ENCODE measurements at regions not wholly inside any gene's neighbourhood (a gene's known extent, or its start where the extent isn't known, plus 50 kb on each side); places are given as distances from the start of the nearest gene placed in this dataset.

- TF ChIP-seq CTCF (conservative IDR thresholded peaks at IDR 0.05; ENCODE audit: low read length), result no peak
- no peak for TF ChIP-seq EZH2phosphoT487 (IDR thresholded peaks at IDR 0.05; ENCODE audit: borderline replicate concordance, low read depth, low read length)
- intact Hi-C loops (cut with micrococcal nuclease; ENCODE audit: unreplicated experiment), result no loop called here
- Histone ChIP-seq H3K9me2 (ENCODE audit: insufficient read depth, low read length) (no peaks in the 10 kb centered on the region), H3K4me2 (ENCODE audit: low read length) (no peak overlapping the region), H2AFZ (ENCODE audit: low read length) (no peak overlapping the region), H3K4me3 (ENCODE audit: low read depth, low read length, poor library complexity, severe bottlenecking) (no peak overlapping the region), H3K4me1 (ENCODE audit: insufficient read depth, low read length, poor library complexity, severe bottlenecking) (no peaks in the 10 kb centered on the region), H4K20me1 (ENCODE audit: insufficient read depth, low read length) (no peaks in the 10 kb centered on the region), H3K27ac (ENCODE audit: low read depth, low read length, poor library complexity, severe bottlenecking) (no peak overlapping the region), H3K9me3 (ENCODE audit: low read length) (no peaks in the 10 kb centered on the region), H3K36me3 (ENCODE audit: insufficient read depth, low read length) (no peaks in the 10 kb centered on the region), H3K79me2 (ENCODE audit: insufficient read depth, low read depth, low read length) (no peaks in the 10 kb centered on the region)
- no peak for DNase-seq (ENCODE audit: low spot score)
- CTCF ChIA-PET (ENCODE audit: unreplicated experiment), result no interaction called here
- no TSS peak for BruUV-seq (replicated peaks)
- POLR2A ChIA-PET, result no interaction called here
These were observed 580.0 kb upstream of the ARRDC3 start for GRCh38 chr5:91963166-91963565.

- H3K79me2 ChIP-seq (ENCODE audit: insufficient read depth, low read depth, low read length), result no peaks in the 10 kb centered on the region
- H3K36me3 ChIP-seq (ENCODE audit: insufficient read depth, low read length), result no peaks in the 10 kb centered on the region
- CTCF ChIA-PET (ENCODE audit: unreplicated experiment), result no interaction called here
- no peak overlapping the region for H3K4me3 ChIP-seq (ENCODE audit: low read depth, low read length, poor library complexity, severe bottlenecking)
- no peaks in the 10 kb centered on the region for H3K9me2 ChIP-seq (ENCODE audit: insufficient read depth, low read length)
- no peak for DNase-seq (ENCODE audit: low spot score)
- H3K27ac ChIP-seq (ENCODE audit: low read depth, low read length, poor library complexity, severe bottlenecking), result no peak overlapping the region
- BruUV-seq (replicated peaks), result no TSS peak
- no peaks in the 10 kb centered on the region for H4K20me1 ChIP-seq (ENCODE audit: insufficient read depth, low read length)
- TF ChIP-seq CTCF (conservative IDR thresholded peaks at IDR 0.05; ENCODE audit: low read length) (no peak), EZH2phosphoT487 (IDR thresholded peaks at IDR 0.05; ENCODE audit: borderline replicate concordance, low read depth, low read length) (no peak)
- H3K4me1 ChIP-seq (ENCODE audit: insufficient read depth, low read length, poor library complexity, severe bottlenecking), result no peaks in the 10 kb centered on the region
- intact Hi-C loops (cut with micrococcal nuclease; ENCODE audit: unreplicated experiment), result no loop called here
- no peak overlapping the region for H3K4me2 ChIP-seq (ENCODE audit: low read length)
- no peaks in the 10 kb centered on the region for H3K9me3 ChIP-seq (ENCODE audit: low read length)
- no peak overlapping the region for H2AFZ ChIP-seq (ENCODE audit: low read length)
- POLR2A ChIA-PET, result no interaction called here
These were observed 574.5 kb upstream of the ARRDC3 start for GRCh38 chr5:91957666-91958065.

GRCh38 chr5:91956738-91957137, 573.6 kb upstream of the ARRDC3 start:
- Histone ChIP-seq H3K4me3 (ENCODE audit: low read depth, low read length, poor library complexity, severe bottlenecking) (no peak overlapping the region), H3K79me2 (ENCODE audit: insufficient read depth, low read depth, low read length) (no peaks in the 10 kb centered on the region), H4K20me1 (ENCODE audit: insufficient read depth, low read length) (no peaks in the 10 kb centered on the region), H2AFZ (ENCODE audit: low read length) (no peak overlapping the region), H3K27ac (ENCODE audit: low read depth, low read length, poor library complexity, severe bottlenecking) (no peak overlapping the region), H3K9me3 (ENCODE audit: low read length) (no peaks in the 10 kb centered on the region), H3K9me2 (ENCODE audit: insufficient read depth, low read length) (no peaks in the 10 kb centered on the region), H3K36me3 (ENCODE audit: insufficient read depth, low read length) (no peaks in the 10 kb centered on the region), H3K4me2 (ENCODE audit: low read length) (no peak overlapping the region), H3K4me1 (ENCODE audit: insufficient read depth, low read length, poor library complexity, severe bottlenecking) (no peaks in the 10 kb centered on the region)
- TF ChIP-seq EZH2phosphoT487 (IDR thresholded peaks at IDR 0.05; ENCODE audit: borderline replicate concordance, low read depth, low read length), result no peak
- no peak for TF ChIP-seq CTCF (conservative IDR thresholded peaks at IDR 0.05; ENCODE audit: low read length)
- CTCF ChIA-PET (ENCODE audit: unreplicated experiment), result no interaction called here
- intact Hi-C loops (cut with micrococcal nuclease; ENCODE audit: unreplicated experiment), result no loop called here
- POLR2A ChIA-PET, result no interaction called here
- no peak for DNase-seq (ENCODE audit: low spot score)
- BruUV-seq (replicated peaks), result no TSS peak

All from OCI-LY7 (cell line).